ENCODE measurements at regions not wholly inside any gene's neighbourhood (a gene's known extent, or its start where the extent isn't known, plus 50 kb on each side); places are given as distances from the start of the nearest gene placed in this dataset.

DNA sequence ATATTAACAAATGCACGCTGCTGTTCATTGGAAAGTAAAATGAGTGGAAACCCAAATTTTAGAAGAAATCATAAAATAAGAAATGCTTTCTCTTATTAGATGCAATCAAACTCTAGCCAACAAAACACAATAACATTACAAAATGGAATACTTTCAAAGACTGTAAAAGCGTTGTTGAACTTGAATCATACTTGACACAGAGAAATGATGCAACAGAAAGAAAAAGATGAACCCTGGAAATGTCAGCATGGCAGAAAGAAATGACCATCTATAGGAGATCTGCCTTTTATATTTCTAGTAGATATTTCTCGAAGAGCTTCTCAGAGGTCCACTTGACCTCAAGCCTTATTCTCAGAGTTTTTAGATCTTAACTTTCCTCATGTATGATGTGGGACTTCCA, 170.6 kb upstream of the MEIS1 start:
- Mint-ChIP-seq H3K9me3 (no peaks in the 10 kb centered on the region), H3K27ac (ENCODE audit: unreplicated experiment) (no peak overlapping the region), H3K4me1 (no peaks in the 10 kb centered on the region), H3K27me3 (ENCODE audit: low read depth) (no peaks in the 10 kb centered on the region), H3K36me3 (ENCODE audit: low read depth) (no peaks in the 10 kb centered on the region), H3K4me3 (no peak overlapping the region)
- TF ChIP-seq, protein P1, sequence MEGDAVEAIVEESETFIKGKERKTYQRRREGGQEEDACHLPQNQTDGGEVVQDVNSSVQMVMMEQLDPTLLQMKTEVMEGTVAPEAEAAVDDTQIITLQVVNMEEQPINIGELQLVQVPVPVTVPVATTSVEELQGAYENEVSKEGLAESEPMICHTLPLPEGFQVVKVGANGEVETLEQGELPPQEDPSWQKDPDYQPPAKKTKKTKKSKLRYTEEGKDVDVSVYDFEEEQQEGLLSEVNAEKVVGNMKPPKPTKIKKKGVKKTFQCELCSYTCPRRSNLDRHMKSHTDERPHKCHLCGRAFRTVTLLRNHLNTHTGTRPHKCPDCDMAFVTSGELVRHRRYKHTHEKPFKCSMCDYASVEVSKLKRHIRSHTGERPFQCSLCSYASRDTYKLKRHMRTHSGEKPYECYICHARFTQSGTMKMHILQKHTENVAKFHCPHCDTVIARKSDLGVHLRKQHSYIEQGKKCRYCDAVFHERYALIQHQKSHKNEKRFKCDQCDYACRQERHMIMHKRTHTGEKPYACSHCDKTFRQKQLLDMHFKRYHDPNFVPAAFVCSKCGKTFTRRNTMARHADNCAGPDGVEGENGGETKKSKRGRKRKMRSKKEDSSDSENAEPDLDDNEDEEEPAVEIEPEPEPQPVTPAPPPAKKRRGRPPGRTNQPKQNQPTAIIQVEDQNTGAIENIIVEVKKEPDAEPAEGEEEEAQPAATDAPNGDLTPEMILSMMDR (conservative IDR thresholded peaks at IDR 0.05): no peak
- no peak for DNase-seq (ENCODE audit: low read depth, low spot score)

GRCh38 chr2:66255867-66256266, 179.1 kb upstream of the MEIS1 start:
- TF ChIP-seq, protein P1 (conservative IDR thresholded peaks at IDR 0.05): no peak
- H3K4me3 Mint-ChIP-seq: no peak overlapping the region

DNA sequence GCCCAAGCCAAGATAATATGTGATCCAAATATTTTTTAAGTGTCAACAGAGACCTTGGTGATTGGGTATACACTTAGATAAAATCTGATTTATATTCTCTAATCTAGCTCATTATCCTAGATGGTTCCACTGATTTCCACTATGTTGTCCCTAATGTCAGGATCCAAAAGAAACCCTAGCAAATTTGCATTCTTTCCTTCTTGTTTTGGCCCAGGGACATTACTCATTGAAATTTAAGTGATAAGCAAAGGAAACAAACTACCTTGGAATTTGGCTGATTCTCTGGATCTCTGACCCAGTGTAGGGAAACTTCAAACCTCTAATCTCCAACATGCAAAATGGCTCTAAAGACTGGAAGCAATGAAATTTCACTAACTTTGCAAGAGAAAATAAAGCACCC, 179.8 kb upstream of the MEIS1 start:
- Mint-ChIP-seq H3K27me3 (ENCODE audit: low read depth) (no peaks in the 10 kb centered on the region), H3K27ac (ENCODE audit: unreplicated experiment) (no peak overlapping the region), H3K4me1 (no peaks in the 10 kb centered on the region), H3K36me3 (ENCODE audit: low read depth) (no peaks in the 10 kb centered on the region), H3K4me3 (no peak overlapping the region), H3K9me3 (no peaks in the 10 kb centered on the region)
- no peak for DNase-seq (ENCODE audit: low read depth, low spot score)
- TF ChIP-seq, protein P1 (conservative IDR thresholded peaks at IDR 0.05): no peak

More at GRCh38 chr2:66255867-66256266, 179.1 kb upstream of the MEIS1 start:
- H3K27ac Mint-ChIP-seq (ENCODE audit: unreplicated experiment): no peak overlapping the region
- H3K9me3 Mint-ChIP-seq: no peaks in the 10 kb centered on the region
- H3K36me3 Mint-ChIP-seq (ENCODE audit: low read depth): no peaks in the 10 kb centered on the region
- DNase-seq (ENCODE audit: low read depth, low spot score): no peak
- H3K27me3 Mint-ChIP-seq (ENCODE audit: low read depth): no peaks in the 10 kb centered on the region
- no peaks in the 10 kb centered on the region for H3K4me1 Mint-ChIP-seq

DNA sequence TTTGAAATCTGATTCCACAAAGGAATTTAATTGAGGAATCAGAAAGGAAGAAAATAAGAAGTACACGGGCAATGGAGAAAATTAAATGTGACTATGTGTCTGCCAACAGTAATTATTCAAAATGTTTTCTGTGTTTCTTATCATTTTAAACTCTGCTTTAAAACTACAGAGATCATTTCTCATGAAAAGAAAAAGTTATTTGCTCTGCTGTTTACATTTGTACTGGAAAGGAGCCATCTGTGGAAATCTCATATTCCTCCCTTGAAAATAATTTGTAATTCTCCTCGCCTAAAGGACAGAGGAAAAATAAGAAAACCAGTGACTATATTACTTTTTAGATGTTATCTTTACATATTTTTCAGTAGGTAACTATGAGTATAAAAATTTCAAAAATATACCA, 181.9 kb upstream of the MEIS1 start:
- Mint-ChIP-seq H3K27ac (ENCODE audit: unreplicated experiment) (no peak overlapping the region), H3K4me1 (no peaks in the 10 kb centered on the region), H3K36me3 (ENCODE audit: low read depth) (no peaks in the 10 kb centered on the region), H3K4me3 (no peak overlapping the region), H3K9me3 (no peaks in the 10 kb centered on the region), H3K27me3 (ENCODE audit: low read depth) (no peaks in the 10 kb centered on the region)
- TF ChIP-seq, protein P1 (conservative IDR thresholded peaks at IDR 0.05): no peak
- no peak for DNase-seq (ENCODE audit: low read depth, low spot score)

DNA sequence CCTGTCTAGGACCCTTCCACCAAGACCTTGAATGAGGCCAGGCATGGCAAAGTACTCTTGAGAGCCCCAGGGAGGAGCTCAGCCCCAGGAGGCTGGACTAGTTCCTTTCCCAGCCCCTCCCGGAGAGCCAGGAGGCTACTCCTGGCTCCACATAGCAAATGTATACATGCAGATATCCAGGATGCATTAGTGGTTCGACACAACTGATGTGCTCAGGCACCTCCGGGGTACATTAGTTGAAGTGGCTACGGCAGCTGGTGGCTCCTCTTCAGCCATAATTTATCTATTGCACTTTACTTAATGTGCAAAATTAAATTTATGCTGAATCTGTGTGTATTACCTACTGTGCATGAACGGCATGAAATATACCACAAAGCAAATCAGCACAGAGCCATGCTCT, 182.8 kb upstream of the MEIS1 start:
- Mint-ChIP-seq H3K27ac (ENCODE audit: unreplicated experiment) (no peak overlapping the region), H3K27me3 (ENCODE audit: low read depth) (no peaks in the 10 kb centered on the region)
- DNase-seq (ENCODE audit: low read depth, low spot score): no peak

More for the DNA sequence above, 182.8 kb upstream of the MEIS1 start:
- TF ChIP-seq, protein P1 (conservative IDR thresholded peaks at IDR 0.05): no peak
- Mint-ChIP-seq H3K36me3 (ENCODE audit: low read depth) (no peaks in the 10 kb centered on the region), H3K4me3 (no peak overlapping the region), H3K4me1 (no peaks in the 10 kb centered on the region), H3K9me3 (no peaks in the 10 kb centered on the region)

Data from neural crest cell (in vitro differentiated cells).